ENCODE measurements at regions not wholly inside any gene's neighbourhood (a gene's known extent, or its start where the extent isn't known, plus 50 kb on each side); places are given as distances from the start of the nearest gene placed in this dataset.

DNA sequence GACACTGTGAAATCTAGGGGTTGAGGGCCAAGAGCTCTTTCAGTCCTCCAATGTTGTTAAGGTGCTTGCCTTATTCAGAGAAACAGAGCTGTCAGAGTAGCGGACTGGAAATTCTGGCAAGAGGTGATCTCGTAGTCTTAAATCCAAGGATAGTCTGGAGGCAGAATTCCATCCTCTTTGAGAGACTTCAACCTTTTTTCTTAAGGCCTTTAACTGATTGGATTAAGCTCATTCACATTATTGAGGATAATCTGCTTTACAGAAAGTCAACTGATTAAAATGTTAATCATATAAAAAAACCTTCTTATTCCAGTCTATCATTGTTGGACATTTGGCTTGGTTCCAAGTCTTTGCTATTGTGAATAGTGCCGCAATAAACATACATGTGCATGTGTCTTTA is 243.1 kb upstream of the COX7C start:
- TF ChIP-seq, protein P1, sequence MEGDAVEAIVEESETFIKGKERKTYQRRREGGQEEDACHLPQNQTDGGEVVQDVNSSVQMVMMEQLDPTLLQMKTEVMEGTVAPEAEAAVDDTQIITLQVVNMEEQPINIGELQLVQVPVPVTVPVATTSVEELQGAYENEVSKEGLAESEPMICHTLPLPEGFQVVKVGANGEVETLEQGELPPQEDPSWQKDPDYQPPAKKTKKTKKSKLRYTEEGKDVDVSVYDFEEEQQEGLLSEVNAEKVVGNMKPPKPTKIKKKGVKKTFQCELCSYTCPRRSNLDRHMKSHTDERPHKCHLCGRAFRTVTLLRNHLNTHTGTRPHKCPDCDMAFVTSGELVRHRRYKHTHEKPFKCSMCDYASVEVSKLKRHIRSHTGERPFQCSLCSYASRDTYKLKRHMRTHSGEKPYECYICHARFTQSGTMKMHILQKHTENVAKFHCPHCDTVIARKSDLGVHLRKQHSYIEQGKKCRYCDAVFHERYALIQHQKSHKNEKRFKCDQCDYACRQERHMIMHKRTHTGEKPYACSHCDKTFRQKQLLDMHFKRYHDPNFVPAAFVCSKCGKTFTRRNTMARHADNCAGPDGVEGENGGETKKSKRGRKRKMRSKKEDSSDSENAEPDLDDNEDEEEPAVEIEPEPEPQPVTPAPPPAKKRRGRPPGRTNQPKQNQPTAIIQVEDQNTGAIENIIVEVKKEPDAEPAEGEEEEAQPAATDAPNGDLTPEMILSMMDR (IDR thresholded peaks at IDR 0.05), result no peak
- TF ChIP-seq POLR2A (IDR thresholded peaks at IDR 0.05) (no peak), EP300 (IDR thresholded peaks at IDR 0.05) (no peak)

Measured in stomach (tissue), 4 donors.